SK-N-SH (cell line): ENCODE measurements at regions not wholly inside any gene's neighbourhood (a gene's known extent, or its start where the extent isn't known, plus 50 kb on each side); places are given as distances from the start of the nearest gene placed in this dataset.

Source experiments
- CTCF ChIA-PET: fragments of 300-600, 350-600 bp; formaldehyde crosslinking; extraction: SDS; loops from one replicate; lab custom pipeline; 2021; lab: Yijun Ruan, JAX
- POLR2A ChIA-PET: fragments of 350-600 bp; sonication (Branson Sonifier 250); formaldehyde crosslinking; extraction: SDS; loops from one replicate; lab custom pipeline; 2020; ENCODE audit warnings: antibody characterized with exemption, inconsistent platforms; lab: Yijun Ruan, JAX
- DNase-seq: peaks from one replicate; pipeline ENCODE4 v3.0.0; 2012
- H2AFZ ChIP-seq: fragments of 200-600 bp; sonication (generic); 2 replicates; pipeline ENCODE4 v1.8.1; 2016; ENCODE audit warnings: antibody characterized with exemption, mild to moderate bottlenecking, low read depth
- H3F3A ChIP-seq: fragments of 200-600 bp; sonication (generic); replicated peaks from 2 replicates; pipeline ENCODE3; 2016; ENCODE audit warnings: antibody characterized with exemption, mild to moderate bottlenecking; ENCODE audit not compliant: insufficient read depth
- H3K27ac ChIP-seq, 2 experiments: fragments of 200-500 bp in 1 of 2; fragments of 200-600 bp in 1 of 2; sonication (Bioruptor generic) in 1 of 2; sonication (generic), shearing (Covaris generic) in 1 of 2; 2 replicates each; pipeline versions ENCODE4 v1.5.1 to v1.6.1; 2014 to 2016; ENCODE audit warnings: low read depth in 2 of 2, inconsistent platforms in 1 of 2, low read length in 1 of 2, mild to moderate bottlenecking in 1 of 2, mixed read lengths in 1 of 2
- H3K27me3 ChIP-seq: fragments of 200-600 bp; sonication (generic), shearing (Covaris generic); 2 replicates; pipeline ENCODE4 v1.6.1; 2016; ENCODE audit warnings: mixed run types; ENCODE audit not compliant: insufficient read depth
- H3K36me3 ChIP-seq, 2 experiments: fragments of 200-500 bp in 1 of 2; fragments of 200-600 bp in 1 of 2; sonication (Bioruptor generic) in 1 of 2; sonication (generic) in 1 of 2; replicated peaks in 1 of 2; 2 replicates each; pipeline versions ENCODE3 to v1.5.1; 2014 to 2016; ENCODE audit warnings: low read length in 1 of 2, mild to moderate bottlenecking in 1 of 2; ENCODE audit not compliant: insufficient read depth in 2 of 2, control insufficient read depth in 1 of 2
- H3K4me1 ChIP-seq, 2 experiments: fragments of 200-500 bp in 1 of 2; fragments of 200-600 bp in 1 of 2; sonication (Bioruptor generic) in 1 of 2; sonication (generic), shearing (Covaris generic) in 1 of 2; 2 replicates each; pipeline versions ENCODE4 v1.5.1 to v1.6.1; 2014 to 2016; ENCODE audit warnings: low read depth in 1 of 2, low read length in 1 of 2, mixed run types in 1 of 2; ENCODE audit not compliant: insufficient read depth in 2 of 2, control insufficient read depth in 1 of 2
- H3K4me2 ChIP-seq: fragments of 200-600 bp; sonication (generic), shearing (Covaris generic); 2 replicates; pipeline ENCODE4 v1.6.1; 2017; ENCODE audit warnings: mixed run types
- H3K4me3 ChIP-seq, 2 experiments: fragments of 200-500 bp in 1 of 2; fragments of 200-600 bp in 1 of 2; sonication (Bioruptor generic) in 1 of 2; sonication (generic), shearing (Covaris generic) in 1 of 2; 2 replicates each; pipeline versions ENCODE4 v1.5.1 to v1.8.1; 2014 to 2016; ENCODE audit warnings: low read depth in 2 of 2, inconsistent platforms in 1 of 2, low read length in 1 of 2, mild to moderate bottlenecking in 1 of 2, mixed read lengths in 1 of 2, moderate library complexity in 1 of 2
- H3K79me2 ChIP-seq: fragments of 200-600 bp; sonication (generic); 2 replicates; pipeline ENCODE4 v1.8.1; 2017; ENCODE audit warnings: mild to moderate bottlenecking; ENCODE audit not compliant: insufficient read depth
- H3K9ac ChIP-seq: fragments of 200-600 bp; sonication (generic); 2 replicates; pipeline ENCODE4 v1.6.1; 2017; ENCODE audit warnings: mixed run types
- H3K9me2 ChIP-seq: fragments of 200-600 bp; sonication (generic); 2 replicates; pipeline ENCODE4 v1.6.1; 2017; ENCODE audit warnings: mixed run types
- H3K9me3 ChIP-seq: fragments of 200-600 bp; sonication (generic); 2 replicates; pipeline ENCODE4 v1.6.1; 2017; ENCODE audit warnings: mixed run types, mild to moderate bottlenecking, moderate library complexity
- H4K20me1 ChIP-seq: fragments of 200-600 bp; sonication (generic); 2 replicates; pipeline ENCODE4 v1.6.1; 2017; ENCODE audit warnings: mild to moderate bottlenecking, mixed run types; ENCODE audit not compliant: insufficient read depth
- CHD2 ChIP-seq: fragments of 150-350 bp; IDR thresholded peaks from 2 replicates; pipeline ENCODE4 v1.6.1; 2018; ENCODE audit warnings: low read length; ENCODE audit not compliant: partially characterized antibody
- CTCF ChIP-seq: fragments of 200-600 bp; sonication (generic); IDR thresholded peaks from 2 replicates; pipeline ENCODE4 v1.6.1; 2017; ENCODE audit warnings: antibody characterized with exemption, mild to moderate bottlenecking, moderate library complexity
- ELF1 ChIP-seq: IDR thresholded peaks from 2 replicates; pipeline ENCODE4 v1.4.0; 2012
- EP300 ChIP-seq, 2 experiments: IDR thresholded peaks; 2 replicates each; pipeline versions ENCODE4 v1.4.0 to v1.6.1; 2012; ENCODE audit warnings: borderline replicate concordance in 1 of 2, low read depth in 1 of 2, low read length in 1 of 2
- FOSL2 ChIP-seq: IDR thresholded peaks from 2 replicates; pipeline ENCODE4 v1.4.0; 2012; ENCODE audit warnings: low read depth, mild to moderate bottlenecking, moderate library complexity, borderline replicate concordance
- FOXJ3 ChIP-seq: sonication (generic); formaldehyde crosslinking; IDR thresholded peaks from 2 replicates; pipeline ENCODE4 v1.5.1; 2020; ENCODE audit warnings: mild to moderate bottlenecking, missing genetic modification reagents
- FOXM1 ChIP-seq: IDR thresholded peaks from 2 replicates; pipeline ENCODE4 v1.4.0; 2012; ENCODE audit warnings: low read depth, mild to moderate bottlenecking
- GATA2 ChIP-seq: sonication (generic); formaldehyde crosslinking; IDR thresholded peaks from 2 replicates; pipeline ENCODE4 v1.5.0; 2020; ENCODE audit warnings: mild to moderate bottlenecking, missing genetic modification reagents
- IRF3 ChIP-seq: fragments of 150-350 bp; IDR thresholded peaks from 2 replicates; pipeline ENCODE4 v1.6.1; 2016; ENCODE audit warnings: mild to moderate bottlenecking, low read depth, low read length
- JUND ChIP-seq: IDR thresholded peaks from 2 replicates; pipeline ENCODE4 v1.4.0; 2012
- MXI1 ChIP-seq: IDR thresholded peaks from 2 replicates; pipeline ENCODE4 v1.6.1; 2012; ENCODE audit warnings: mild to moderate bottlenecking, low read depth, low read length, improper control_type of control experiment
- NFIC ChIP-seq: IDR thresholded peaks from 2 replicates; pipeline ENCODE4 v1.4.0; 2012; ENCODE audit warnings: borderline replicate concordance
- NRF1 ChIP-seq: IDR thresholded peaks from 2 replicates; pipeline ENCODE4 v1.6.1; 2012; ENCODE audit warnings: low read depth, mild to moderate bottlenecking, low read length
- POLR2AphosphoS5 ChIP-seq: IDR thresholded peaks from 2 replicates; pipeline ENCODE4 v1.6.1; 2012; ENCODE audit warnings: low read depth, low read length
- RAD21 ChIP-seq: IDR thresholded peaks from 2 replicates; pipeline ENCODE4 v1.6.1; 2012; ENCODE audit warnings: mild to moderate bottlenecking, low read length
- RCOR1 ChIP-seq: fragments of 150-350 bp; IDR thresholded peaks from 2 replicates; pipeline ENCODE4 v1.6.1; 2017; ENCODE audit warnings: antibody characterized with exemption, low read length
- RFX5 ChIP-seq: IDR thresholded peaks from 2 replicates; pipeline ENCODE4 v1.6.1; 2012; ENCODE audit warnings: mild to moderate bottlenecking, improper control_type of control experiment, low read length
- SIN3A ChIP-seq: IDR thresholded peaks from 2 replicates; pipeline ENCODE4 v1.6.1; 2012; ENCODE audit warnings: low read depth, mild to moderate bottlenecking, low read length, moderate library complexity, borderline replicate concordance
- SMC3 ChIP-seq: IDR thresholded peaks from 2 replicates; pipeline ENCODE4 v1.6.1; 2012; ENCODE audit warnings: low read depth, low read length, improper control_type of control experiment
- TAF1 ChIP-seq: IDR thresholded peaks from 2 replicates; pipeline ENCODE4 v1.6.1; 2012; ENCODE audit warnings: low read depth, mild to moderate bottlenecking, low read length, moderate library complexity, borderline replicate concordance
- TCF12 ChIP-seq: IDR thresholded peaks from 2 replicates; pipeline ENCODE4 v1.4.0; 2012
- TEAD4 ChIP-seq: IDR thresholded peaks from 2 replicates; pipeline ENCODE4 v1.4.0; 2012; ENCODE audit warnings: mild to moderate bottlenecking, borderline replicate concordance; ENCODE audit not compliant: insufficient read depth
- USF1 ChIP-seq: IDR thresholded peaks from 2 replicates; pipeline ENCODE4 v1.4.0; 2012; ENCODE audit warnings: low read depth, borderline replicate concordance
- ZBTB33 ChIP-seq: IDR thresholded peaks from 2 replicates; pipeline ENCODE4 v1.4.0; 2012; ENCODE audit warnings: low read depth, borderline replicate concordance
- WGBS: methylation state at CpG from one replicate; pipeline ENCODE4 v1.1.6; 2017; ENCODE audit warnings: low lambda C conversion rate; 5-methylcytosine and 5-hydroxymethylcytosine counted together

GRCh38 chr13:85652491-85652890 is 146.7 kb downstream of the SLITRK6 start:
- Histone ChIP-seq H3K9ac (no peak overlapping the region), H3K9me3 (no peaks in the 10 kb centered on the region), H3K4me3 (no peak overlapping the region), H3K4me2 (no peak overlapping the region), H3K27me3 (no peaks in the 10 kb centered on the region), H3F3A (peaks cover 13% of the 10 kb centered on the region), H3K4me1 (peaks cover 10% of the 10 kb centered on the region in 2 experiments; a peak in 3 of 4 replicates), H2AFZ (no peak overlapping the region), H3K79me2 (no peaks in the 10 kb centered on the region), H3K36me3 (no peaks in the 10 kb centered on the region), H4K20me1 (no peaks in the 10 kb centered on the region), H3K9me2 (no peaks in the 10 kb centered on the region), H3K27ac (peak overlapping the region in 1 of 2 experiments; percentile 43; a peak in 2 of 4 replicates)
- TF ChIP-seq TAF1 = no peak
- TF ChIP-seq SIN3A = no peak
- no peak for TF ChIP-seq ELF1
- peak in 1 of 2 experiments; percentile 95; a peak in 2 of 4 replicates for TF ChIP-seq EP300 (IDR thresholded peaks at IDR 0.05; ENCODE audit: borderline replicate concordance in 1 of 2, low read depth in 1 of 2, low read length in 1 of 2)
- TF ChIP-seq FOXM1 = no peak
- peak; percentile 79; the same call in 1 of the 2 replicates for TF ChIP-seq FOXJ3 (CRISPR knock-in tag)
- TF ChIP-seq SMC3 = no peak
- TF ChIP-seq GATA2 (CRISPR knock-in tag) = peak; percentile 97
- no peak for TF ChIP-seq NRF1
- no peak for TF ChIP-seq USF1
- no peak for TF ChIP-seq CTCF
- no peak for TF ChIP-seq POLR2AphosphoS5
- no peak for TF ChIP-seq ZBTB33
- TF ChIP-seq RAD21 = peak; percentile 26
- no peak for TF ChIP-seq RFX5
- no peak for TF ChIP-seq JUND
- TF ChIP-seq FOSL2 = no peak
- no peak for TF ChIP-seq NFIC
- 0 out of 2 replicates have a peak, but pooled peaks have one; percentile 7 for TF ChIP-seq TCF12
- no peak for TF ChIP-seq TEAD4
- no peak for TF ChIP-seq MXI1
- TF ChIP-seq CHD2 = peak; percentile 35
- TF ChIP-seq RCOR1 = peak; percentile 70
- TF ChIP-seq IRF3 = no peak
- POLR2A ChIA-PET = no interaction called here
- CTCF ChIA-PET = no interaction called here
- 72% methylated on average over 1 of the region's 1 CpG for WGBS
- DNase-seq = no peak
